ENCODE measurements at regions not wholly inside any gene's neighbourhood (a gene's known extent, or its start where the extent isn't known, plus 50 kb on each side); places are given as distances from the start of the nearest gene placed in this dataset.

- Mint-ChIP-seq H3K36me3 (ENCODE audit: low read depth) (no peaks in the 10 kb centered on the region), H3K4me3 (no peak overlapping the region), H3K9me3 (no peaks in the 10 kb centered on the region), H3K4me1 (peaks cover 21% of the 10 kb centered on the region), H3K27ac (no peak overlapping the region), H3K27me3 (ENCODE audit: insufficient read depth, low read depth, poor library complexity) (peaks cover 2% of the 10 kb centered on the region)
- ATAC-seq (no peak), DNase-seq (ENCODE audit: low spot score) (no peak)
- Histone ChIP-seq H3K27me3 (ENCODE audit: insufficient read depth) (no peaks in the 10 kb centered on the region), H2AFZ (0 out of 2 replicates have a peak overlapping the region, but pooled peaks have one; percentile 57), H3F3A (replicated peaks; ENCODE audit: low read depth) (no peaks in the 10 kb centered on the region), H3K36me3 (ENCODE audit: insufficient read depth) (no peaks in the 10 kb centered on the region), H3K27ac (ENCODE audit: low read depth) (no peak overlapping the region), H3K4me3 (no peak overlapping the region), H3K4me2 (no peak overlapping the region), H3K9me2 (ENCODE audit: insufficient read depth) (peaks cover 12% of the 10 kb centered on the region), H3K4me1 (ENCODE audit: insufficient read depth) (peaks cover 28% of the 10 kb centered on the region), H4K20me1 (replicated peaks; ENCODE audit: insufficient read depth) (no peaks in the 10 kb centered on the region), H3K79me2 (replicated peaks; ENCODE audit: insufficient read depth) (no peaks in the 10 kb centered on the region)
- no peak for TF ChIP-seq EZH2phosphoT487 (IDR thresholded peaks at IDR 0.05; ENCODE audit: unreplicated experiment)
- TF ChIP-seq ZNF114 (CRISPR knock-in tag; IDR thresholded peaks at IDR 0.05): no peak
- no peak for TF ChIP-seq CREB1 (CRISPR knock-in tag; IDR thresholded peaks at IDR 0.05; ENCODE audit: low read depth)
- no peak for TF ChIP-seq JUNB (IDR thresholded peaks at IDR 0.05; ENCODE audit: unreplicated experiment)
- no peak for TF ChIP-seq STAT1 (IDR thresholded peaks at IDR 0.05; ENCODE audit: unreplicated experiment)
- no peak for TF ChIP-seq EZH2 (IDR thresholded peaks at IDR 0.05; ENCODE audit: low read depth, unreplicated experiment)
- no peak for TF ChIP-seq NANOG (IDR thresholded peaks at IDR 0.05; ENCODE audit: borderline replicate concordance)
- TF ChIP-seq ZNF331 (CRISPR knock-in tag; IDR thresholded peaks at IDR 0.05; ENCODE audit: low read depth): no peak
- TF ChIP-seq, protein P1, sequence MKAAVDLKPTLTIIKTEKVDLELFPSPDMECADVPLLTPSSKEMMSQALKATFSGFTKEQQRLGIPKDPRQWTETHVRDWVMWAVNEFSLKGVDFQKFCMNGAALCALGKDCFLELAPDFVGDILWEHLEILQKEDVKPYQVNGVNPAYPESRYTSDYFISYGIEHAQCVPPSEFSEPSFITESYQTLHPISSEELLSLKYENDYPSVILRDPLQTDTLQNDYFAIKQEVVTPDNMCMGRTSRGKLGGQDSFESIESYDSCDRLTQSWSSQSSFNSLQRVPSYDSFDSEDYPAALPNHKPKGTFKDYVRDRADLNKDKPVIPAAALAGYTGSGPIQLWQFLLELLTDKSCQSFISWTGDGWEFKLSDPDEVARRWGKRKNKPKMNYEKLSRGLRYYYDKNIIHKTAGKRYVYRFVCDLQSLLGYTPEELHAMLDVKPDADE (IDR thresholded peaks at IDR 0.05): no peak
- TF ChIP-seq ZNF462 (CRISPR knock-in tag; IDR thresholded peaks at IDR 0.05): no peak
- TF ChIP-seq POLR2AphosphoS5 (IDR thresholded peaks at IDR 0.05; ENCODE audit: low read depth): no peak
- no peak for TF ChIP-seq REST (IDR thresholded peaks at IDR 0.05; ENCODE audit: unreplicated experiment)
- TF ChIP-seq, protein P2, sequence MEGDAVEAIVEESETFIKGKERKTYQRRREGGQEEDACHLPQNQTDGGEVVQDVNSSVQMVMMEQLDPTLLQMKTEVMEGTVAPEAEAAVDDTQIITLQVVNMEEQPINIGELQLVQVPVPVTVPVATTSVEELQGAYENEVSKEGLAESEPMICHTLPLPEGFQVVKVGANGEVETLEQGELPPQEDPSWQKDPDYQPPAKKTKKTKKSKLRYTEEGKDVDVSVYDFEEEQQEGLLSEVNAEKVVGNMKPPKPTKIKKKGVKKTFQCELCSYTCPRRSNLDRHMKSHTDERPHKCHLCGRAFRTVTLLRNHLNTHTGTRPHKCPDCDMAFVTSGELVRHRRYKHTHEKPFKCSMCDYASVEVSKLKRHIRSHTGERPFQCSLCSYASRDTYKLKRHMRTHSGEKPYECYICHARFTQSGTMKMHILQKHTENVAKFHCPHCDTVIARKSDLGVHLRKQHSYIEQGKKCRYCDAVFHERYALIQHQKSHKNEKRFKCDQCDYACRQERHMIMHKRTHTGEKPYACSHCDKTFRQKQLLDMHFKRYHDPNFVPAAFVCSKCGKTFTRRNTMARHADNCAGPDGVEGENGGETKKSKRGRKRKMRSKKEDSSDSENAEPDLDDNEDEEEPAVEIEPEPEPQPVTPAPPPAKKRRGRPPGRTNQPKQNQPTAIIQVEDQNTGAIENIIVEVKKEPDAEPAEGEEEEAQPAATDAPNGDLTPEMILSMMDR (conservative IDR thresholded peaks at IDR 0.05; ENCODE audit: low read depth in 2 of 2): no peak
These were observed 239.2 kb upstream of the PRKCQ start for GRCh38 chr10:6819301-6819700.
